SH-SY5Y (cell line): ENCODE measurements at regions not wholly inside any gene's neighbourhood (a gene's known extent, or its start where the extent isn't known, plus 50 kb on each side); places are given as distances from the start of the nearest gene placed in this dataset.

Experiments
- GATA2 ChIP-seq: IDR thresholded peaks from 2 replicates; pipeline ENCODE4 v1.6.1; 2011; ENCODE audit warnings: mild to moderate bottlenecking, low read depth, low read length
- GATA3 ChIP-seq: IDR thresholded peaks from 2 replicates; pipeline ENCODE4 v1.6.1; 2011; ENCODE audit warnings: low read depth, mild to moderate bottlenecking, low read length, moderate library complexity

- no peak for TF ChIP-seq GATA2
- no peak for TF ChIP-seq GATA3
Observed at GRCh38 chr11:13183094-13183825, 94.3 kb upstream of the BMAL1 start.
